ENCODE measurements at regions not wholly inside any gene's neighbourhood (a gene's known extent, or its start where the extent isn't known, plus 50 kb on each side); places are given as distances from the start of the nearest gene placed in this dataset.

DNA sequence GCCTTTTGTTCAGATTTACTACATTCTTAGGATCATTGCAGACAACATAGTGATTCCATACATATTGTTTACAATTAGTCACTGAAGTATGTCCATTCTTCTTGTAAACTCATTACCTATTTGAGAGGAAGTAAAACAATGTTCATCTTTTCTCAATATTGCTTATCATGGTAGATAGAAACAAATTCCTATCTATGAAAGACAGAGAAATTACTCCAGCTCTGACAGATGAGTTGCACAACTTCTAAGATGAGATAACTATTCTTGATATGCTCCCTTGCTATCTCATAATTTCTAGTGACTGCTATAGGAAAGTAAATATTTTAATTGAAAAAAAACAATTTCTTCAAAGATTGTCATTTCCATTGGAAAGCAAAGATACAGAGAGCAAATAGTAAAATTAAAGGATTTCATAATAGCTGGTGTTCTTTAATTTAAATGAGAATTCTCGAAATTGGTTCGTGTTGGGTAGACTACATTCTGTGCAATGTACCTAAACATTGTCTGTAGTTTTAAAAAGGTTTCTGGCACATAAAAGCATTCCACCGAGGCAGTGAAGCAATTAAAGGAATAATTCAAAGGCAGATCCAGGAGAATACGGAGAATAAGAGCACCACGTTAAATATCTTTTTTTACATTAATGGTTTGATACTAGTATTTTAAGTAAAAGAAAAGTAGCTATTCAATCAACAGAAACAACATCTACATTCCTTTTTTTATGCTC is 1029.1 kb upstream of the ACO1 start:
- H3K4me3 ChIP-seq (ENCODE audit: low read depth, low read length), result no peak overlapping the region
- TF ChIP-seq CTCF (IDR thresholded peaks at IDR 0.05; ENCODE audit: low read depth, low read length), result no peak

DNA sequence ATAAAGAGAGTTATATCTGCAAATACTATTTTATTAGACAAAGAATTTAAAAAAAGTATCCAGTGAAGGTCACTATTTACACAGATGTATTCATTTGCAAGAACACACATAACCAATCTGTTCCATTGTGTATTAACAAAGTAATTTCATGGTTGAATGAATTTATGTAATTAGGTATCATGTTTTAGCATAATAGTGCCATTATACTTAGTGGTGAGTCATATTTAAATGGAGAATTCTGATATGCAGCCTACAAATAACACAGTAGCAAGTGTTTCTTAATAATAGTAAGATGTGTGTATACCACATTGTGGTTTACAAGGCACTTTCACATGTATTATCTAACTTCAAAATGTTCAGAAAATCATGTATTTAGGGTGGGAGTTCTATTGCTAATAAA is 1028.5 kb upstream of the ACO1 start:
- no peak for TF ChIP-seq CTCF (IDR thresholded peaks at IDR 0.05; ENCODE audit: low read depth, low read length)

DNA sequence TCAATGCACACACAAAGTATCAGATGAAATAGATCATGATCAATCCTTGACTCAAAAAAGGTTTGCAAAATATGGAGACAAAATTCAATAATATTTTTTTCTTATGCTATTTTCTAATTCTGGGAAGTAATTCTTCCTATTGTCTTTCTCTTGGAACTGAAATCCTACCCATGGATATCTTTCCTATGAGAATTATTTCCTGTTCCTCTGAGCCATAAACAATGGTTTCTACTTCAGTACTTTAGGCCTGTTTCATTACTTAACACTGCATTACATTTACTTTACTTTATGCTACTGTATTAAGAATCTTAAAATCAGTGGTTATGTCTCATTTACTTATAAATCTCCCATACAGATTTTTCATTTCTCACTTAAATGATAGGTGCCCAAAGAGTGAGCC is 1025.4 kb upstream of the ACO1 start:
- TF ChIP-seq CTCF (IDR thresholded peaks at IDR 0.05; ENCODE audit: low read depth, low read length), result no peak
- no peak overlapping the region for H3K4me3 ChIP-seq (ENCODE audit: low read depth, low read length)

More for the DNA sequence above, 1028.5 kb upstream of the ACO1 start:
- no peak overlapping the region for H3K4me3 ChIP-seq (ENCODE audit: low read depth, low read length)

- no peak overlapping the region for H3K4me3 ChIP-seq (ENCODE audit: low read depth, low read length)
- no peak for TF ChIP-seq CTCF (IDR thresholded peaks at IDR 0.05; ENCODE audit: low read depth, low read length)
These were observed 1020.3 kb upstream of the ACO1 start for GRCh38 chr9:31364171-31364570.

DNA sequence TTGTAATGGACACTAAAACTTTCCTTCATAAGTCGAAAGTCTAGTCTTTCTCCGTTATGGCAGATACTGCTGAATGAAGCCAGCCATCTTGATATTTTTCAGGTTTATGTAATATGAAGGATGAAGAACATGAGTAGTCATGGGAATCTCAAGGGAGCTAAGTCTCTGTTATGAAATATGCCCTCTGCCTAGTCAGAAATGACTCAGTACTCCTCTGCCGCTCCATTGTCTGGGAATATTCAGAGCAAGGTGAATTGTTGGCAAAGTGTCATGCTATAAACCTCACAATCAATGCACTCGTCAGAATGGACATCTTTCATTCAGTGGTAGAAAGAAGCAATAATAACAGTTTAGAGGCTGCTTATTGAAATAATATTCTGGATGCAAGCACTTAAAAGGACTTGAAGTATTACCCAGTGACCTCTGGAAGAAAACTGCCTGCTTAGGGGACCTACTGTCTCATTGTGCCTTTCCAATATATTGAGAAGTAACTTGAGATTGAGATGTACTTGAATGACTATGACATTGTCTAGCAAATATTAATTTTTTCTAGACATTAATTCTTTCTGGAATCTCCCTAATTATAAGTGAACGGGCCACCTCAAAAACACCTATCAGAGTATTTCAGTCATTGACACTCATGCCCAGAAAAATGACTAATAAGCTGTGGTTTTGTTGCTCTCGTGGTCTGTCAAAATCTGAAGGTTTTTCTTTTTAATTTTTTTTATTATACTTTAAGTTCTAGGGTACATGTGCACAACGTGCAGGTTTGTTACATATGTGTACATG is 1011.5 kb upstream of the ACO1 start:
- no peak overlapping the region for H3K4me3 ChIP-seq (ENCODE audit: low read depth, low read length)
- no peak for TF ChIP-seq CTCF (IDR thresholded peaks at IDR 0.05; ENCODE audit: low read depth, low read length)

GRCh38 chr9:31377358-31377757 is 1007.1 kb upstream of the ACO1 start:
- H3K4me3 ChIP-seq (ENCODE audit: low read depth, low read length), result no peak overlapping the region
- no peak for TF ChIP-seq CTCF (IDR thresholded peaks at IDR 0.05; ENCODE audit: low read depth, low read length)

- no peak overlapping the region for H3K4me3 ChIP-seq (ENCODE audit: low read depth, low read length)
- TF ChIP-seq CTCF (IDR thresholded peaks at IDR 0.05; ENCODE audit: low read depth, low read length), result no peak
These were observed 995.8 kb upstream of the ACO1 start for GRCh38 chr9:31388660-31389059.

Data from WI38 (cell line).